IMR-90 (cell line): ENCODE measurements at regions not wholly inside any gene's neighbourhood (a gene's known extent, or its start where the extent isn't known, plus 50 kb on each side); places are given as distances from the start of the nearest gene placed in this dataset.

Source experiments
- ATAC-seq: fragments of 200-7000 bp; cut with Tn5 transposase; 2 replicates; pipeline ENCODE4 v1.9.1; 2020; ENCODE audit warnings: low read depth, mild to moderate bottlenecking, moderate library complexity
- BruUV-seq: library from RNA; stranded (reverse); fragments of 400-500 nt; replicated peaks from 2 replicates; lab custom pipeline; 2021; lab: Mats Ljungman, UMichigan
- CTCF ChIA-PET: fragments of 300-600 bp; formaldehyde crosslinking; extraction: SDS; loops from one replicate; lab custom pipeline; 2021; ENCODE audit warnings: antibody characterized with exemption; lab: Yijun Ruan, JAX
- POLR2A ChIA-PET: fragments of 300-600 bp; sonication (Branson Sonifier 250); formaldehyde crosslinking; loops from one replicate; lab custom pipeline; 2022; ENCODE audit warnings: antibody characterized with exemption; ENCODE audit not compliant: unreplicated experiment; lab: Charles Lee
- DNase-seq: peaks from one replicate; pipeline ENCODE4 v3.0.0; 2013
- H2AFZ ChIP-seq: replicated peaks from 2 replicates; pipeline ENCODE3; 2013; ENCODE audit warnings: low read length, mild to moderate bottlenecking; ENCODE audit not compliant: poor library complexity
- H2AK5ac ChIP-seq: 2 replicates; pipeline ENCODE4 v1.6.1; 2013; ENCODE audit warnings: low read depth, low read length, inconsistent platforms
- H2AK9ac ChIP-seq: replicated peaks from 2 replicates; pipeline ENCODE3; 2013; ENCODE audit warnings: mild to moderate bottlenecking, low read depth, low read length, moderate library complexity; ENCODE audit not compliant: poor library complexity
- H2BK120ac ChIP-seq: 2 replicates; pipeline ENCODE4 v1.6.1; 2013; ENCODE audit warnings: low read depth, low read length, inconsistent platforms
- H2BK15ac ChIP-seq: 3 replicates; pipeline ENCODE4 v1.6.1; 2013; ENCODE audit warnings: low read depth, low read length, inconsistent platforms
- H2BK20ac ChIP-seq: 2 replicates; pipeline ENCODE4 v1.6.1; 2013; ENCODE audit warnings: low read depth, mild to moderate bottlenecking, inconsistent platforms, low read length, moderate library complexity
- H2BK5ac ChIP-seq: 2 replicates; pipeline ENCODE4 v1.6.1; 2013; ENCODE audit warnings: mild to moderate bottlenecking, low read depth, low read length, inconsistent platforms; ENCODE audit not compliant: poor library complexity, severe bottlenecking
- H3K14ac ChIP-seq: replicated peaks from 2 replicates; pipeline ENCODE4 v1.6.1; 2013; ENCODE audit warnings: low read depth, low read length, inconsistent platforms
- H3K18ac ChIP-seq: 2 replicates; pipeline ENCODE4 v1.6.1; 2013; ENCODE audit warnings: low read depth, low read length, control low read depth
- H3K23ac ChIP-seq: 2 replicates; pipeline ENCODE4 v1.6.1; 2013; ENCODE audit warnings: low read depth, low read length, inconsistent platforms
- H3K27ac ChIP-seq: 2 replicates; pipeline ENCODE4 v1.5.1; 2013; ENCODE audit warnings: mild to moderate bottlenecking, control low read depth, low read length; ENCODE audit not compliant: insufficient read depth
- H3K27me3 ChIP-seq: 2 replicates; pipeline ENCODE4 v1.6.1; 2013; ENCODE audit warnings: low read length; ENCODE audit not compliant: control insufficient read depth, insufficient read depth
- H3K36me3 ChIP-seq: 2 replicates; pipeline ENCODE4 v1.6.1; 2013; ENCODE audit warnings: low read length, mixed read lengths; ENCODE audit not compliant: control insufficient read depth, insufficient read depth
- H3K4ac ChIP-seq: 2 replicates; pipeline ENCODE4 v1.6.1; 2013; ENCODE audit warnings: low read depth, low read length, inconsistent platforms
- H3K4me1 ChIP-seq: 2 replicates; pipeline ENCODE4 v1.6.1; 2013; ENCODE audit warnings: low read length, mixed read lengths; ENCODE audit not compliant: control insufficient read depth, insufficient read depth
- H3K4me2 ChIP-seq: 2 replicates; pipeline ENCODE4 v1.6.1; 2013; ENCODE audit warnings: low read depth, mild to moderate bottlenecking, control low read depth, low read length, moderate library complexity
- H3K4me3 ChIP-seq: 2 replicates; pipeline ENCODE4 v1.5.1; 2013; ENCODE audit warnings: low read depth, mild to moderate bottlenecking, control low read depth, low read length, moderate library complexity; ENCODE audit not compliant: insufficient read depth
- H3K56ac ChIP-seq: 2 replicates; pipeline ENCODE4 v1.6.1; 2013; ENCODE audit warnings: low read length, inconsistent platforms; ENCODE audit not compliant: insufficient read depth; ENCODE audit errors: extremely low read depth
- H3K79me1 ChIP-seq, 2 experiments: 2 replicates each; pipeline ENCODE4 v1.6.1; 2013; ENCODE audit warnings: low read length in 2 of 2, inconsistent platforms in 1 of 2, low read depth in 1 of 2
- H3K9ac ChIP-seq: 2 replicates; pipeline ENCODE4 v1.6.1; 2013; ENCODE audit warnings: low read depth, low read length, control low read depth
- H3K9me1 ChIP-seq: 2 replicates; pipeline ENCODE4 v1.6.1; 2013; ENCODE audit warnings: low read length, inconsistent platforms; ENCODE audit not compliant: insufficient read depth
- H3K9me3 ChIP-seq: 2 replicates; pipeline ENCODE4 v1.6.1; 2013; ENCODE audit warnings: low read length; ENCODE audit not compliant: control insufficient read depth, insufficient read depth
- H4K20me1 ChIP-seq: 2 replicates; pipeline ENCODE4 v1.6.1; 2013; ENCODE audit warnings: low read length, inconsistent platforms; ENCODE audit not compliant: insufficient read depth
- H4K5ac ChIP-seq: 2 replicates; pipeline ENCODE4 v1.6.1; 2013; ENCODE audit warnings: mild to moderate bottlenecking, low read depth, low read length, control low read depth
- H4K8ac ChIP-seq, 2 experiments: 2 replicates each; pipeline ENCODE4 v1.6.1; 2013; ENCODE audit warnings: low read depth in 2 of 2, low read length in 2 of 2, control low read depth in 1 of 2, inconsistent platforms in 1 of 2
- H4K91ac ChIP-seq: 2 replicates; pipeline ENCODE4 v1.6.1; 2013; ENCODE audit warnings: low read depth, low read length, inconsistent platforms; ENCODE audit not compliant: insufficient read depth
- MAFK ChIP-seq: IDR thresholded peaks from 2 replicates; pipeline ENCODE4 v1.6.1; 2012; ENCODE audit warnings: low read depth, low read length, improper control_type of control experiment
- MXI1 ChIP-seq: IDR thresholded peaks from 2 replicates; pipeline ENCODE4 v1.6.1; 2012; ENCODE audit warnings: low read depth, mild to moderate bottlenecking, low read length, moderate library complexity, borderline replicate concordance
- NFE2L2 ChIP-seq: fragments of 150-350 bp; IDR thresholded peaks from 2 replicates; pipeline ENCODE4 v1.6.1; 2016; ENCODE audit warnings: low read depth, mild to moderate bottlenecking, low read length
- POLR2A ChIP-seq: IDR thresholded peaks from 2 replicates; pipeline ENCODE4 v1.6.1; 2012; ENCODE audit warnings: mild to moderate bottlenecking, low read depth, low read length
- WGBS, 2 experiments: methylation state at CpG; one replicate each; pipeline versions ENCODE4 v1.1.5 to v1.1.7; 2013; ENCODE audit warnings: missing lambda C conversion rate in 2 of 2; ENCODE audit not compliant: insufficient read length in 1 of 2; ENCODE audit errors: extremely low coverage in 2 of 2; 5-methylcytosine and 5-hydroxymethylcytosine counted together
- dilution Hi-C: fragments of 300-500 bp; cut with HindIII; formaldehyde crosslinking; loops from one replicate; pipeline ENCODE4 v1.14.3; 2018; ENCODE audit warnings: low sequenced_read_pairs; ENCODE audit not compliant: unreplicated experiment
- in situ Hi-C: fragments of 300-500 bp; cut with MboI; formaldehyde crosslinking; loops from 3 replicates; pipeline ENCODE4 v1.14.3; 2019; ENCODE audit warnings: low sequenced_read_pairs, inconsistent platforms, mixed read lengths
- intact Hi-C: fragments of 100-400 bp; cut with micrococcal nuclease; formaldehyde crosslinking; loops from 2 replicates; pipeline ENCODE4 v1.10.0; 2022

GRCh38 chr11:130761560-130762220, 154.6 kb downstream of the SNX19 start:
- Histone ChIP-seq H3K9ac (no peak overlapping the region), H3K18ac (no peak overlapping the region), H2BK15ac (no peak overlapping the region), H2AFZ (no peak overlapping the region), H4K20me1 (no peaks in the 10 kb centered on the region), H3K23ac (no peak overlapping the region), H4K8ac (no peak overlapping the region), H2BK5ac (no peak overlapping the region), H3K9me1 (no peaks in the 10 kb centered on the region), H3K4me2 (no peak overlapping the region), H4K5ac (no peak overlapping the region), H3K4me1 (peaks cover 8% of the 10 kb centered on the region; the same call in 1 of the 2 replicates), H3K79me1 (no peaks in the 10 kb centered on the region), H3K27ac (no peak overlapping the region), H3K9me3 (no peaks in the 10 kb centered on the region), H2BK20ac (no peak overlapping the region; the same call in 1 of the 2 replicates), H3K36me3 (no peaks in the 10 kb centered on the region), H4K91ac (no peak overlapping the region; the same call in 1 of the 2 replicates), H2AK5ac (no peak overlapping the region), H2AK9ac (no peak overlapping the region), H3K56ac (no peak overlapping the region), H3K27me3 (peaks cover 11% of the 10 kb centered on the region), H2BK120ac (no peak overlapping the region), H3K14ac (no peak overlapping the region), H3K4ac (no peak overlapping the region), H3K4me3 (no peak overlapping the region)
- dilution Hi-C loops (no loop called here), in situ Hi-C loops (no loop called here), intact Hi-C loops (no loop called here)
- ChIA-PET CTCF (no interaction called here), POLR2A (no interaction called here)
- ATAC-seq (no peak), DNase-seq (no peak)
- WGBS, 2 experiments: no CpG with 5 or more reads among the region's 3 CpGs
- BruUV-seq: no TSS peak
- TF ChIP-seq POLR2A (no peak), NFE2L2 (no peak), MXI1 (no peak), MAFK (0 out of 2 replicates have a peak, but pooled peaks have one; percentile 5)
